ENCODE measurements at regions not wholly inside any gene's neighbourhood (a gene's known extent, or its start where the extent isn't known, plus 50 kb on each side); places are given as distances from the start of the nearest gene placed in this dataset.

GRCh38 chr16:85319208-85319983 lies 207.1 kb upstream of the CIBAR2 start:
- Histone ChIP-seq H4K20me1 (ENCODE audit: insufficient read depth) (no peaks in the 10 kb centered on the region), H3K27me3 (ENCODE audit: insufficient read depth, low read depth) (no peaks in the 10 kb centered on the region), H3K79me2 (ENCODE audit: low read depth) (no peaks in the 10 kb centered on the region), H3K9me3 (ENCODE audit: insufficient read depth, low read depth) (no peaks in the 10 kb centered on the region), H3K4me1 (replicated peaks; ENCODE audit: insufficient read depth) (no peaks in the 10 kb centered on the region), H3K27ac (no peak overlapping the region), H3F3A (ENCODE audit: insufficient read depth, low read depth) (no peaks in the 10 kb centered on the region), H3K4me3 (no peak overlapping the region), H3K4me2 (no peak overlapping the region), H3K36me3 (ENCODE audit: low read depth) (no peaks in the 10 kb centered on the region), H3K9me2 (ENCODE audit: insufficient read depth) (no peaks in the 10 kb centered on the region), H2AFZ (no peak overlapping the region)
- no peak for DNase-seq
- ChIA-PET CTCF (no interaction called here), POLR2A (ENCODE audit: unreplicated experiment) (no interaction called here)
- no TSS peak for BruUV-seq (replicated peaks)
- TF ChIP-seq EZH2 (IDR thresholded peaks at IDR 0.05; ENCODE audit: low read depth) (no peak), CTCF (conservative IDR thresholded peaks at IDR 0.05) (no peak)
- intact Hi-C loops (cut with micrococcal nuclease; ENCODE audit: unreplicated experiment): no loop called here

GRCh38 chr16:85319984-85320440 lies 207.7 kb upstream of the CIBAR2 start:
- no peaks in the 10 kb centered on the region for H3F3A ChIP-seq (ENCODE audit: insufficient read depth, low read depth)
- no TSS peak for BruUV-seq (replicated peaks)
- no peak for DNase-seq
- H3K27me3 ChIP-seq (ENCODE audit: insufficient read depth, low read depth): no peaks in the 10 kb centered on the region
- H3K79me2 ChIP-seq (ENCODE audit: low read depth): no peaks in the 10 kb centered on the region
- CTCF ChIA-PET: no interaction called here
- POLR2A ChIA-PET (ENCODE audit: unreplicated experiment): no interaction called here
- no peaks in the 10 kb centered on the region for H3K9me2 ChIP-seq (ENCODE audit: insufficient read depth)
- no peak overlapping the region for H3K27ac ChIP-seq
- no peak overlapping the region for H3K4me3 ChIP-seq
- no peaks in the 10 kb centered on the region for H3K9me3 ChIP-seq (ENCODE audit: insufficient read depth, low read depth)
- no peak overlapping the region for H3K4me2 ChIP-seq
- H3K36me3 ChIP-seq (ENCODE audit: low read depth): no peaks in the 10 kb centered on the region
- no peaks in the 10 kb centered on the region for H3K4me1 ChIP-seq (replicated peaks; ENCODE audit: insufficient read depth)
- H4K20me1 ChIP-seq (ENCODE audit: insufficient read depth): no peaks in the 10 kb centered on the region
- TF ChIP-seq CTCF (conservative IDR thresholded peaks at IDR 0.05) (no peak), EZH2 (IDR thresholded peaks at IDR 0.05; ENCODE audit: low read depth) (no peak)
- intact Hi-C loops (cut with micrococcal nuclease; ENCODE audit: unreplicated experiment): no loop called here
- no peak overlapping the region for H2AFZ ChIP-seq

GRCh38 chr16:85320677-85321385 lies 208.6 kb upstream of the CIBAR2 start:
- Histone ChIP-seq H3K9me2 (ENCODE audit: insufficient read depth) (no peaks in the 10 kb centered on the region), H3K4me3 (no peak overlapping the region), H2AFZ (no peak overlapping the region), H3K27ac (no peak overlapping the region), H4K20me1 (ENCODE audit: insufficient read depth) (no peaks in the 10 kb centered on the region), H3K4me2 (no peak overlapping the region), H3K36me3 (ENCODE audit: low read depth) (no peaks in the 10 kb centered on the region), H3K9me3 (ENCODE audit: insufficient read depth, low read depth) (no peaks in the 10 kb centered on the region), H3F3A (ENCODE audit: insufficient read depth, low read depth) (no peaks in the 10 kb centered on the region), H3K4me1 (replicated peaks; ENCODE audit: insufficient read depth) (no peaks in the 10 kb centered on the region), H3K79me2 (ENCODE audit: low read depth) (no peaks in the 10 kb centered on the region), H3K27me3 (ENCODE audit: insufficient read depth, low read depth) (no peaks in the 10 kb centered on the region)
- DNase-seq: no peak
- intact Hi-C loops (cut with micrococcal nuclease; ENCODE audit: unreplicated experiment): no loop called here
- no TSS peak for BruUV-seq (replicated peaks)
- CTCF ChIA-PET: interaction anchor here (0.7 kb wide), 2 partner anchors 64 to 458 kb away, joined by 5 to 6 read pairs; no protein-coding TSS in a partner anchor
- TF ChIP-seq EZH2 (IDR thresholded peaks at IDR 0.05; ENCODE audit: low read depth) (no peak), CTCF (conservative IDR thresholded peaks at IDR 0.05) (no peak)
- POLR2A ChIA-PET (ENCODE audit: unreplicated experiment): interaction anchor here (0.7 kb wide), 1 partner anchor 439 kb away, joined by 16 read pairs; no protein-coding TSS in a partner anchor

Data from PC-9 (cell line).